ENCODE measurements at regions not wholly inside any gene's neighbourhood (a gene's known extent, or its start where the extent isn't known, plus 50 kb on each side); places are given as distances from the start of the nearest gene placed in this dataset.

- no peaks in the 10 kb centered on the region for H3K9me3 ChIP-seq
- intact Hi-C loops (cut with DNase I) = no loop called here
- no peak for DNase-seq
- peaks cover 0 to 4% of the 10 kb centered on the region in 2 donors for H3K27me3 ChIP-seq
- H3K4me3 ChIP-seq = no peak overlapping the region
- no peaks in the 10 kb centered on the region for H3K36me3 ChIP-seq
- H3K4me1 ChIP-seq = peaks cover 0 to 4% of the 10 kb centered on the region in 2 donors
- ATAC-seq = no peak
- H3K27ac ChIP-seq = no peak overlapping the region
- no peak for TF ChIP-seq CTCF (IDR thresholded peaks at IDR 0.05)
These were observed 56.5 kb upstream of the PLEKHG1 start for GRCh38 chr6:150543178-150543577.

- no peaks in the 10 kb centered on the region for H3K9me3 ChIP-seq
- H3K27me3 ChIP-seq = peaks cover 0 to 4% of the 10 kb centered on the region in 2 donors
- peaks cover 0 to 4% of the 10 kb centered on the region in 2 donors for H3K4me1 ChIP-seq
- no peak overlapping the region for H3K4me3 ChIP-seq
- no peak for ATAC-seq
- intact Hi-C loops (cut with DNase I) = no loop called here
- no peak overlapping the region for H3K27ac ChIP-seq
- DNase-seq = no peak
- no peak for TF ChIP-seq CTCF (IDR thresholded peaks at IDR 0.05)
- no peaks in the 10 kb centered on the region for H3K36me3 ChIP-seq
These were observed 54.9 kb upstream of the PLEKHG1 start for GRCh38 chr6:150544793-150545192.

GRCh38 chr6:150546457-150546856 is 53.2 kb upstream of the PLEKHG1 start:
- no peak for TF ChIP-seq CTCF (IDR thresholded peaks at IDR 0.05)
- intact Hi-C loops (cut with DNase I) = no loop called here
- no peaks in the 10 kb centered on the region for H3K9me3 ChIP-seq
- ATAC-seq (no peak), DNase-seq (no peak)
- H3K4me3 ChIP-seq = no peak overlapping the region
- no peaks in the 10 kb centered on the region for H3K36me3 ChIP-seq
- peaks cover 0 to 4% of the 10 kb centered on the region in 2 donors for H3K4me1 ChIP-seq
- no peak overlapping the region for H3K27ac ChIP-seq
- H3K27me3 ChIP-seq = peaks cover 0 to 4% of the 10 kb centered on the region in 2 donors

- Histone ChIP-seq H3K4me3 (no peak overlapping the region), H3K27ac (no peak overlapping the region), H3K36me3 (no peaks in the 10 kb centered on the region), H3K9me3 (no peaks in the 10 kb centered on the region), H3K27me3 (peaks cover 0 to 4% of the 10 kb centered on the region in 2 donors), H3K4me1 (peaks cover 0 to 4% of the 10 kb centered on the region in 2 donors)
- no peak for ATAC-seq
- DNase-seq = no peak
- TF ChIP-seq CTCF (IDR thresholded peaks at IDR 0.05) = no peak
- intact Hi-C loops (cut with DNase I) = no loop called here
These were observed 52.0 kb upstream of the PLEKHG1 start for GRCh38 chr6:150547502-150548222.

GRCh38 chr6:150548330-150548729 is 51.4 kb upstream of the PLEKHG1 start:
- Histone ChIP-seq H3K27me3 (peaks cover 0 to 4% of the 10 kb centered on the region in 2 donors), H3K4me1 (peaks cover 0 to 4% of the 10 kb centered on the region in 2 donors), H3K9me3 (no peaks in the 10 kb centered on the region), H3K27ac (no peak overlapping the region), H3K36me3 (no peaks in the 10 kb centered on the region), H3K4me3 (no peak overlapping the region)
- DNase-seq (no peak), ATAC-seq (no peak)
- no peak for TF ChIP-seq CTCF (IDR thresholded peaks at IDR 0.05)
- intact Hi-C loops (cut with DNase I) = no loop called here
